HFF-Myc (cell line): ENCODE measurements at regions not wholly inside any gene's neighbourhood (a gene's known extent, or its start where the extent isn't known, plus 50 kb on each side); places are given as distances from the start of the nearest gene placed in this dataset.

ENCODE experiments used
- DNase-seq: peaks from one replicate; pipeline ENCODE4 v3.0.0-alpha.2; 2011; ENCODE audit warnings: low read depth; ENCODE audit errors: extremely low read depth
- H3K4me3 ChIP-seq: replicated peaks from 2 replicates; pipeline ENCODE4 v1.5.1; 2011; ENCODE audit warnings: low read depth, mild to moderate bottlenecking, control low read depth, low read length
- TF ChIP-seq, protein P1 (sequence below): IDR thresholded peaks from 2 replicates; pipeline ENCODE4 v1.5.1; 2012; ENCODE audit warnings: mild to moderate bottlenecking, low read depth, low read length, control low read depth; ENCODE audit errors: missing control alignments

DNA sequence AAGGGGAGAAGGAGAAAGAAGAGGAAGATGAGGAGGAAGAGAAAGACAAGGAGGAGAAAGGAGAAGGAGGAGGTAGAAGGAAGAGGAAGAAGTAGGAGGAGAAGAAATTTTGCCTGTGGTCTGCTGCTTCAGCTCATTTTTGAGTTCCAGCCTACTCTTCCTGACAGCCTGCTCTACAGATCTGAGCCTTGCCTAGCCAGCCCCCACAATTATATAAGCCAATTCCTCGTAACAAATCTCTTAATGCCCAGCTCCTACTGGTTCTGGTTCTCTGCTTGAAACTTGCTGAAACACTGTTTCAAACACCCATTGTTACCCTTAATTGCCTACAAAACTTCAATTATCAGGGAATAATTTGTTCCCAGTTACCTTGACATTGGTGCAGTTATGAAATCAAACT lies 1014.2 kb upstream of the CELF4 start:
- TF ChIP-seq, protein P1, sequence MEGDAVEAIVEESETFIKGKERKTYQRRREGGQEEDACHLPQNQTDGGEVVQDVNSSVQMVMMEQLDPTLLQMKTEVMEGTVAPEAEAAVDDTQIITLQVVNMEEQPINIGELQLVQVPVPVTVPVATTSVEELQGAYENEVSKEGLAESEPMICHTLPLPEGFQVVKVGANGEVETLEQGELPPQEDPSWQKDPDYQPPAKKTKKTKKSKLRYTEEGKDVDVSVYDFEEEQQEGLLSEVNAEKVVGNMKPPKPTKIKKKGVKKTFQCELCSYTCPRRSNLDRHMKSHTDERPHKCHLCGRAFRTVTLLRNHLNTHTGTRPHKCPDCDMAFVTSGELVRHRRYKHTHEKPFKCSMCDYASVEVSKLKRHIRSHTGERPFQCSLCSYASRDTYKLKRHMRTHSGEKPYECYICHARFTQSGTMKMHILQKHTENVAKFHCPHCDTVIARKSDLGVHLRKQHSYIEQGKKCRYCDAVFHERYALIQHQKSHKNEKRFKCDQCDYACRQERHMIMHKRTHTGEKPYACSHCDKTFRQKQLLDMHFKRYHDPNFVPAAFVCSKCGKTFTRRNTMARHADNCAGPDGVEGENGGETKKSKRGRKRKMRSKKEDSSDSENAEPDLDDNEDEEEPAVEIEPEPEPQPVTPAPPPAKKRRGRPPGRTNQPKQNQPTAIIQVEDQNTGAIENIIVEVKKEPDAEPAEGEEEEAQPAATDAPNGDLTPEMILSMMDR = no peak
- no peak overlapping the region for H3K4me3 ChIP-seq
- DNase-seq = no peak

DNA sequence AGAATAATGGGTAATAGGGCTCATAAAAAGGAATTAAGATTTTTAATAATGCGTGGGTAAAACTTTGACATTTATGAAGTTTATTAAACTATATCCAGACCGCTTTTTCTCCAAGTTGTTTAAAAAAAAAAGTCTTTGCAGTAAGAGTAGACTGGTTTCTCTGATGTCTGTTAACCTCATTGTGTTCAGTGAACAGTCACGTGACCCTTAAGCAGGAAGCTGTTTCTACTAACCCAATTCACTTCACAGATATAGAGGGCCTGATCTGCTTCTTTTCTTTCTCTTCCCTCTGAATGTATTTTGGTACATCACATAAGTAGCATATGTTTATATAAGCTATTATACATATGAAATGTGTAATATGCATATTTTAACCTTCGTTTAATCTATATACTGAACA lies 1011.3 kb upstream of the CELF4 start:
- TF ChIP-seq, protein P1 = no peak

DNA sequence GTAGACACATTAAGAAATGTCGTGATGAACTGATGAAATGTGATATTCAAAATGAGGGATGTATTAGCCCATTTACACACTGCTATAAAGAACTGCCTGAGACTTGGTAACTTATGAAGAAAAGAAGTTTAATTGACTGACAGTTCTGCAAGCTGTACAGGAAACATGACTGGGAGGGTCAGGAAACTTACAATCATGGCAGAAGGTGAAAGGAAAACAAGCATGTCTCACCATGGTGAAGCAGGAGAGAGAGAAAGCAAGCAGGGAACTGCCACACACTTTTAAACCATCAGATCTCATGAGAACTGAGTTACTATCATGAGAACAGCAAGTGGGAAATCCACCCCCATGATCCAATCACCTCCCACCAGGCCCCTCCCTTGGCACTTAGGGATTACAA lies 1010.8 kb upstream of the CELF4 start:
- no peak overlapping the region for H3K4me3 ChIP-seq
- DNase-seq = no peak
- TF ChIP-seq, protein P1 = no peak

More for the DNA sequence above, 1011.3 kb upstream of the CELF4 start:
- no peak for DNase-seq
- no peak overlapping the region for H3K4me3 ChIP-seq

DNA sequence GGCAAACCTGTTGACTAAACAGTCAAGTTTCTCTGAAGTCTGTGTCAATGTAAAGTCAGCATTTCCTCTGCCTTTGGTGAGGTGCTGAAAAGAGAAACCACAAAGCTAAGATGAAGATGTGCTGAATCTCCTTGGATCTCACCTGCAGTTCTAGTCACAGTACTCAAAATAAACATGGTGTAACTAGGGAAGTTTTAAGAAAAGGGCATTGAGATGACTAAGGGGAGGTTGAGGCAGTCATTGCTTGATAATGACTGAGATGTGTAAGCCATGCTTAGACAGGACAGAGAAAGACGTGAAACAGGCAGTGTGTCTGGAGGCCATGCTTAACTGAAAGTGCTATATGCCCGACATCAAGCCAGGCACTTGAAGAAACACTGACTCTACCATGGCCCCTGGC lies 1010.0 kb upstream of the CELF4 start:
- TF ChIP-seq, protein P1 = no peak
- DNase-seq = no peak
- H3K4me3 ChIP-seq = no peak overlapping the region

DNA sequence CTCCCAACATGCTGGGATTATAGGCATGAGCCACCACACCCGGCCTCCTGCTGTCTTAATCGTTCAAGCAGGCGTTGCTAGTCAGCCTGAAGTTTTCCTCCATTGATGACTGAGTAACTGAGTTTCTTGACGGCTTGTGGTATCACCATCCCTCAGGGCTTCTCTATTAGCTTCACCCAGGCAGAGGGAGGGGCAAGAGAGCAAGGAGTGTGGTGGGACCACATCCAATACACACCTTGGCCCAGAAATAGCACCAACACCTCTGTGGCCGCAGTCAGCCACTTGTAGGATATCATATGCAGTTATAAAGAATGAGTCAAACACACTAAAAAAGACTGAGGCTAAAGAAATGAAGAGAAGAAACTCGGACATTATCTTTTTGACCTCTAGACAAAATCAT lies 1009.4 kb upstream of the CELF4 start:
- no peak overlapping the region for H3K4me3 ChIP-seq
- DNase-seq = no peak
- TF ChIP-seq, protein P1 = no peak

- no peak overlapping the region for H3K4me3 ChIP-seq
- TF ChIP-seq, protein P1 = no peak
- no peak for DNase-seq
Measured at GRCh38 chr18:38572554-38573111, 1007.0 kb upstream of the CELF4 start.

- TF ChIP-seq, protein P1 = no peak
- no peak for DNase-seq
- H3K4me3 ChIP-seq = no peak overlapping the region
Measured at GRCh38 chr18:38571651-38572050, 1006.1 kb upstream of the CELF4 start.
